Kidney (tissue), 13 donors: ENCODE measurements at regions not wholly inside any gene's neighbourhood (a gene's known extent, or its start where the extent isn't known, plus 50 kb on each side); places are given as distances from the start of the nearest gene placed in this dataset.

Experiments
- DNase-seq, 5 donors: peaks; one replicate each; pipeline ENCODE4 v3.0.0-alpha.2; 2013 to 2020
- FAIRE-seq: peaks from 2 replicates; lab custom pipeline; 2012; peaks lifted over from hg19 to GRCh38; lab: Jason Lieb, UNC
- H3K27ac ChIP-seq, 2 donors: one replicate each; pipeline ENCODE4 v1.7.0; 2013; ENCODE audit warnings: low read depth in 2 of 2, low read length in 2 of 2, inconsistent platforms in 1 of 2
- H3K27me3 ChIP-seq: one replicate; pipeline ENCODE4 v1.7.1; 2013; ENCODE audit warnings: low read length, inconsistent platforms; ENCODE audit not compliant: control insufficient read depth, insufficient read depth
- H3K36me3 ChIP-seq, 3 donors: one replicate each; pipeline versions ENCODE4 v1.7.0 to v1.7.1; 2013; ENCODE audit warnings: low read length in 3 of 3, control low read depth in 1 of 3, inconsistent platforms in 1 of 3; ENCODE audit not compliant: insufficient read depth in 3 of 3, control insufficient read depth in 2 of 3
- H3K4me1 ChIP-seq, 3 donors: one replicate each; pipeline versions ENCODE4 v1.7.0 to v1.7.1; 2013; ENCODE audit warnings: low read length in 3 of 3, inconsistent platforms in 1 of 3, low read depth in 1 of 3; ENCODE audit not compliant: control insufficient read depth in 2 of 3, insufficient read depth in 2 of 3
- H3K4me3 ChIP-seq, 3 donors: one replicate each; pipeline versions ENCODE4 v1.7.0 to v1.8.1; 2013; ENCODE audit warnings: low read length in 3 of 3, control low read depth in 1 of 3, inconsistent platforms in 1 of 3
- H3K9ac ChIP-seq, 3 donors: one replicate each; pipeline versions ENCODE4 v1.7.0 to v1.7.1; 2013; ENCODE audit warnings: low read length in 3 of 3, control low read depth in 1 of 3, inconsistent platforms in 1 of 3
- H3K9me3 ChIP-seq, 3 donors: one replicate each; pipeline versions ENCODE4 v1.7.0 to v1.7.1; 2013; ENCODE audit warnings: low read length in 3 of 3, control low read depth in 1 of 3, inconsistent platforms in 1 of 3; ENCODE audit not compliant: control insufficient read depth in 2 of 3, insufficient read depth in 1 of 3
- intact Hi-C: fragments of 100-400 bp; cut with DNase I; formaldehyde crosslinking; loops from one replicate; pipeline ENCODE4 v1.11.1; 2022
- TF ChIP-seq, protein P1 (sequence below): IDR thresholded peaks from 3 replicates; pipeline ENCODE4 v1.5.1; 2012; ENCODE audit warnings: mild to moderate bottlenecking, moderate library complexity, borderline replicate concordance; ENCODE audit not compliant: insufficient read depth; ENCODE audit errors: extremely low read depth
- donor health status: control.
- donor health status: control.
- donor health status: control.
- donor health status: control.
- donor health status: control.
- donor health status: DM: yes; HTN: yes; CAD: no.
- donor health status: Normal renal cell carcinoma (clear cell type).

DNA sequence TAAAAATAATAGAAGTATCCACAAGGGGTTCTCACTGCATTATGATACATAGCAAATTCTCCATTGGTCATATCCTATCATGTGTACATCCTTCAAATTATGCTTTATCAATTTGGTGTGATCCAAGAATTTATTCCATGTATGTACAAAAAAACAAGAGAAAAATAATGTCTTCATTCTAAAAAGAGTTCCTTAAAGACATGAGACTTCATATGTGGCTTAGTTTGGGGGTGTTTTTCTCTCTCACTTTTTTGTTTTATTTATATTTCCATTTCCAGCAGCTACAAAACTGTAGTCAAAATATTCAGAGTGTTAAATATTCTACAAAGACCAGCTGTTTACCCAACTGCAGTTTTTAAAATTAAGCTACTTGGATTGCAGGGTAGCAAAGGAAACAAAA lies 972.0 kb downstream of the DTWD2 start:
- Histone ChIP-seq H3K4me1 (no peaks in the 10 kb centered on the region), H3K27ac (no peak overlapping the region), H3K9ac (no peak overlapping the region), H3K36me3 (no peaks in the 10 kb centered on the region), H3K27me3 (no peaks in the 10 kb centered on the region), H3K4me3 (no peak overlapping the region), H3K9me3 (no peaks in the 10 kb centered on the region)
- DNase-seq, result no peak
- TF ChIP-seq, protein P1, sequence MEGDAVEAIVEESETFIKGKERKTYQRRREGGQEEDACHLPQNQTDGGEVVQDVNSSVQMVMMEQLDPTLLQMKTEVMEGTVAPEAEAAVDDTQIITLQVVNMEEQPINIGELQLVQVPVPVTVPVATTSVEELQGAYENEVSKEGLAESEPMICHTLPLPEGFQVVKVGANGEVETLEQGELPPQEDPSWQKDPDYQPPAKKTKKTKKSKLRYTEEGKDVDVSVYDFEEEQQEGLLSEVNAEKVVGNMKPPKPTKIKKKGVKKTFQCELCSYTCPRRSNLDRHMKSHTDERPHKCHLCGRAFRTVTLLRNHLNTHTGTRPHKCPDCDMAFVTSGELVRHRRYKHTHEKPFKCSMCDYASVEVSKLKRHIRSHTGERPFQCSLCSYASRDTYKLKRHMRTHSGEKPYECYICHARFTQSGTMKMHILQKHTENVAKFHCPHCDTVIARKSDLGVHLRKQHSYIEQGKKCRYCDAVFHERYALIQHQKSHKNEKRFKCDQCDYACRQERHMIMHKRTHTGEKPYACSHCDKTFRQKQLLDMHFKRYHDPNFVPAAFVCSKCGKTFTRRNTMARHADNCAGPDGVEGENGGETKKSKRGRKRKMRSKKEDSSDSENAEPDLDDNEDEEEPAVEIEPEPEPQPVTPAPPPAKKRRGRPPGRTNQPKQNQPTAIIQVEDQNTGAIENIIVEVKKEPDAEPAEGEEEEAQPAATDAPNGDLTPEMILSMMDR, result no peak
- intact Hi-C loops, result no loop called here
- no peak for FAIRE-seq

DNA sequence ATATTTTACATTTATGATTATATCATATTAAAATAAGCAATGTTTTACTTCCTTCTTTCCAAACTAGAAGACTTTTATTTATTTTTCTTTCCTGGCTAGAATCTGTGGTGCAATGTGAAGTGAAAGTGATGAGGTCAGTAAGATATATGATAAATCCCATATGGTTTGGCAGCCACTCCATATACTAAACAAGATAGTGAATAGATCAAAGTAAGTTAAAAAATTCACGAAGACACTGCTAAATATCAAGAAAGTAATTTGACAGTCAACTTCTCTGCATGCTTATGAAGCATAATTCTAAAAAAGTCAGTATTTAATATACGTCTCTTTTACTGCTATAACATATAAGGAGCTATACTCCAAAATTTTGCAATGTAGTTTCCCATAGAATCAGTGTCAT lies 972.8 kb downstream of the DTWD2 start:
- no peaks in the 10 kb centered on the region for H3K9me3 ChIP-seq

DNA sequence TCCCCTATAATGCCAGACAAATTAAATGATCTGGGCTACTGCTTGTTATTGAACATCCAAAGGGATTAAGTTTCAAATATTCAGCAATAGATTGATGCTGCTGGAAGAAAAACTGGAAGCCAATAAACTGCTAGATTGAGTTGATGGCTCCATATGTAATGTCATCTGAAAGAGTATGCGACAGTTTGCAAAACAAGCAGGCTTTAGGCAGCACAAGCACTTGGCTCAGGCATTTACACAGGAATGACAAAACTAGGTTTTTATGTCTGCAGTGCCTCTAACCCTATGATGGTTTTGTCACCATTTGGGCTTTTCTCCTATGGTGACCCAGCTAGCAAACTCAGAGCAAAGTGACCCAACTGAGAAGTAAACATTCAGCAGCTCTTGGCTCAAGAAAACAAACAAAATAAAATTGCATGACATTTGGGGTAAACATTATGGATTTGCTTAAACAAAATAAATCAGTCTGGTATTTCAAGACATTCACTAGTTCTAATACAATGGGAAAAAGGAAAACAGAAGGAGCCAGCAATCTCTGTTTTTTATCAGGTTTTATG lies 978.5 kb downstream of the DTWD2 start:
- no peak for FAIRE-seq

More for the DNA sequence above, 972.8 kb downstream of the DTWD2 start:
- TF ChIP-seq, protein P1, result no peak
- H3K4me1 ChIP-seq, result no peaks in the 10 kb centered on the region
- H3K36me3 ChIP-seq, result no peaks in the 10 kb centered on the region
- no peak overlapping the region for H3K9ac ChIP-seq
- H3K4me3 ChIP-seq, result no peak overlapping the region
- FAIRE-seq, result no peak
- H3K27ac ChIP-seq, result no peak overlapping the region
- intact Hi-C loops, result no loop called here
- no peaks in the 10 kb centered on the region for H3K27me3 ChIP-seq
- no peak for DNase-seq

More for the DNA sequence above, 978.5 kb downstream of the DTWD2 start:
- DNase-seq, result no peak
- Histone ChIP-seq H3K36me3 (no peaks in the 10 kb centered on the region), H3K27ac (no peak overlapping the region), H3K9ac (no peak overlapping the region), H3K4me1 (no peaks in the 10 kb centered on the region), H3K4me3 (no peak overlapping the region), H3K27me3 (no peaks in the 10 kb centered on the region), H3K9me3 (no peaks in the 10 kb centered on the region)
- TF ChIP-seq, protein P1, result no peak
- intact Hi-C loops, result no loop called here
